Transverse colon (tissue), 4 donors: ENCODE measurements at regions not wholly inside any gene's neighbourhood (a gene's known extent, or its start where the extent isn't known, plus 50 kb on each side); places are given as distances from the start of the nearest gene placed in this dataset.

Experiments used
- CTCF ChIP-seq, 5 experiments: fragments of 200-600 bp in 3 of 5; fragments of 450-650 bp in 2 of 5; sonication (generic) in 3 of 5; IDR thresholded peaks; 1 replicate in 2 of 5; 2 replicates in 3 of 5; pipeline ENCODE4 v1.5.1; 2016 to 2017; ENCODE audit warnings: antibody characterized with exemption in 5 of 5, inconsistent platforms in 3 of 5, mild to moderate bottlenecking in 2 of 5, moderate library complexity in 1 of 5
- EP300 ChIP-seq: sonication (generic); formaldehyde crosslinking; IDR thresholded peaks from one replicate; pipeline ENCODE4 v1.6.1; 2017; ENCODE audit warnings: antibody characterized with exemption, low read depth
- POLR2A ChIP-seq: fragments of 450-650 bp; IDR thresholded peaks from one replicate; pipeline ENCODE4 v1.6.1; 2016; ENCODE audit warnings: antibody characterized with exemption, mild to moderate bottlenecking, moderate library complexity
- POLR2AphosphoS5 ChIP-seq, 3 donors: sonication (generic); formaldehyde crosslinking; IDR thresholded peaks; one replicate each; pipeline ENCODE4 v1.6.1; 2016; ENCODE audit warnings: antibody characterized with exemption in 3 of 3

- TF ChIP-seq EP300, result no peak
- no peak for TF ChIP-seq CTCF (IDR thresholded peaks at IDR 0.05)
- no peak for TF ChIP-seq POLR2AphosphoS5 (IDR thresholded peaks at IDR 0.05)
- TF ChIP-seq POLR2A, result no peak
These were observed 347.4 kb upstream of the B3GALT2 start for GRCh38 chr1:193533853-193534252.
